Thyroid gland (tissue), 4 donors: ENCODE measurements at regions not wholly inside any gene's neighbourhood (a gene's known extent, or its start where the extent isn't known, plus 50 kb on each side); places are given as distances from the start of the nearest gene placed in this dataset.

ENCODE experiments used
- DNase-seq, 2 donors: peaks; one replicate each; pipeline ENCODE4 v3.0.0-alpha.2; 2019
- H3K27ac ChIP-seq, 3 donors: fragments of 200-600 bp; sonication (generic); 1 replicate in 2 of 3; 2 replicates in 1 of 3; pipeline ENCODE4 v1.5.1; 2016 to 2019; ENCODE audit warnings: mild to moderate bottlenecking in 1 of 3, moderate library complexity in 1 of 3
- H3K27me3 ChIP-seq: fragments of 200-600 bp; sonication (generic); one replicate; pipeline ENCODE4 v1.5.1; 2019
- H3K36me3 ChIP-seq, 2 donors: fragments of 200-600 bp; sonication (generic); one replicate each; pipeline ENCODE4 v1.5.1; 2016 to 2019
- H3K4me1 ChIP-seq, 2 donors: fragments of 200-600 bp; sonication (generic); one replicate each; pipeline ENCODE4 v1.5.1; 2017 to 2019
- H3K4me3 ChIP-seq, 3 donors: fragments of 200-600 bp; sonication (generic); replicated peaks in 1 of 3; 1 replicate in 2 of 3; 2 replicates in 1 of 3; pipeline ENCODE4 v1.5.1; 2016; ENCODE audit warnings: mild to moderate bottlenecking in 1 of 3
- H3K9me3 ChIP-seq: fragments of 200-600 bp; sonication (generic); one replicate; pipeline ENCODE4 v1.5.1; 2017
- CTCF ChIP-seq, 6 experiments: fragments of 200-600 bp in 3 of 6; fragments of 450-650 bp in 3 of 6; sonication (generic) in 3 of 6; IDR thresholded peaks; one replicate each; pipeline ENCODE4 v1.5.1; 2016 to 2019; ENCODE audit warnings: antibody characterized with exemption in 6 of 6, mild to moderate bottlenecking in 2 of 6, inconsistent platforms in 1 of 6, moderate library complexity in 1 of 6
- POLR2A ChIP-seq, 2 donors: fragments of 450-650 bp; IDR thresholded peaks; one replicate each; pipeline ENCODE4 v1.6.1; 2017; ENCODE audit warnings: antibody characterized with exemption in 2 of 2, mild to moderate bottlenecking in 2 of 2, moderate library complexity in 1 of 2
- WGBS, 2 donors: methylation state at CpG; one replicate each; pipeline ENCODE4 v1.1.5; 2017; 5-methylcytosine and 5-hydroxymethylcytosine counted together
- intact Hi-C: fragments of 100-400 bp; cut with DNase I; formaldehyde crosslinking; loops from one replicate; pipeline ENCODE4 v1.15.1; 2023

GRCh38 chr2:149652526-149652925 lies 65.0 kb upstream of the MMADHC start:
- no peaks in the 10 kb centered on the region for H3K27me3 ChIP-seq
- DNase-seq: no peak
- H3K9me3 ChIP-seq: no peaks in the 10 kb centered on the region
- TF ChIP-seq POLR2A (IDR thresholded peaks at IDR 0.05) (no peak), CTCF (IDR thresholded peaks at IDR 0.05) (no peak)
- 67 to 71% methylated on average over 3 of the region's 3 CpGs for WGBS, 2 donors
- intact Hi-C loops: no loop called here
- H3K27ac ChIP-seq: no peak overlapping the region
- H3K36me3 ChIP-seq: no peaks in the 10 kb centered on the region
- H3K4me3 ChIP-seq: no peak overlapping the region
- H3K4me1 ChIP-seq: no peaks in the 10 kb centered on the region

DNA sequence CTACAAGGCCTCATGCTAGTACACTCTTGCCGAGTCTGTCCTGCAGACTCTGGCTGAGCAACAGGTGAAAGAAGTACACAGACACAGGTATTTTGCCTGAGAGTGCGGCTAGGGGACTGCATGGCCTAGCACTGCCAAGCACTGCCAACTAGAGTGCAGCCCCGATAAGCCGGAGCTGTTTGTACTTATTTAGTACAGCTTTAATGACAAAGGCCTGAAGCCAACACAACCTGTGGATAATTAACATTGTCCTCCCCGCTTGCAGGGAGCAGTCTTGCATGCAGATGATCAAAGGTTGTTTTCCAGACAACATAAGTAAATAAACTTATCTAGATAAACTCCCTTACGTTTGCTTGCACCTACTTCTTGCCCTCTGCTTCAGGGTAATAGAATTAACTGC lies 63.7 kb upstream of the MMADHC start:
- Histone ChIP-seq H3K9me3 (no peaks in the 10 kb centered on the region), H3K27me3 (no peaks in the 10 kb centered on the region), H3K4me3 (no peak overlapping the region), H3K4me1 (no peaks in the 10 kb centered on the region), H3K27ac (no peak overlapping the region), H3K36me3 (no peaks in the 10 kb centered on the region)
- WGBS, 2 donors: 90 to 93% methylated on average over 6 of the region's 6 CpGs
- intact Hi-C loops: no loop called here
- DNase-seq: no peak
- TF ChIP-seq CTCF (IDR thresholded peaks at IDR 0.05) (no peak), POLR2A (IDR thresholded peaks at IDR 0.05) (no peak)

- H3K36me3 ChIP-seq: no peaks in the 10 kb centered on the region
- H3K4me3 ChIP-seq: no peak overlapping the region
- no peaks in the 10 kb centered on the region for H3K27me3 ChIP-seq
- H3K27ac ChIP-seq: no peak overlapping the region
- 77 to 100% methylated on average over 1 of the region's 1 CpG for WGBS, 2 donors
- no peaks in the 10 kb centered on the region for H3K4me1 ChIP-seq
- no peaks in the 10 kb centered on the region for H3K9me3 ChIP-seq
- DNase-seq: no peak
- intact Hi-C loops: no loop called here
- TF ChIP-seq POLR2A (IDR thresholded peaks at IDR 0.05) (no peak), CTCF (IDR thresholded peaks at IDR 0.05) (no peak)
Observed at GRCh38 chr2:149650006-149650405, 62.4 kb upstream of the MMADHC start.

DNA sequence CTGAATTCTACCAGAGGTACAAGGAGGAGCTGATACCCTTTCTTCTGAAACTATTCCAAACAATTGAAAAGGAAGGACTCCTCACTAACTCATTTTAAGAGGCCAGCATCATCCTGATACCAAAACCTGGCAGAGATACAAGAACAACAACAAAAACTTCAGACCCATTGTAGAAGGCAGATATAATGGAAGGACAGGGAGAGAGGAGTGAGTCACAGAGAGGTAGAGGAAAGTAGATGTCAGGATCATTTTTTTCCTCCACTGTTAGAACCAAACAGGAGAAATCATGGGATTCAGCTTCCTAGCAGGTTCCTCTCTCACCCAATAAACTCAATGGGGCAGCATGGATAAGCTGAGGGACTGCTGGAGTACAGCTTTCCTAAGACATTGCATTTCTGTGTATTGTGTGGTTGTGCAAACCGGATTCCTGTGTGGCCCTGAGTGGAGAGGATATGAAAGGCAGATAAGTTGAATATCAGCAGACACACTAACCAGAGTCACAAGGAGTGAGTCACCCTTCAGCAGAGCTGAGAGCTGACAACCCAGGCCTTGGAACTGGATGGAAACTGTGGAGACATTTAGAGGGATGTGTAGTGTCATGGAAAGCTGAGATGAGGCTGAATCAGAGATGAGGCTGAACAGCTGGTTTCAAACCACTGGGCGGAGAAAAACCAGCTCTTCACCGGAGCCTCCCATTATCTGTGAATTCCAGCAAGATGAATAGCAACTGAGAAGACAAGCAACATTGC lies 60.9 kb upstream of the MMADHC start:
- H3K27ac ChIP-seq: no peak overlapping the region
- H3K27me3 ChIP-seq: no peaks in the 10 kb centered on the region

More for the DNA sequence above, 60.9 kb upstream of the MMADHC start:
- H3K9me3 ChIP-seq: no peaks in the 10 kb centered on the region
- no peak for DNase-seq
- TF ChIP-seq CTCF (IDR thresholded peaks at IDR 0.05) (no peak), POLR2A (IDR thresholded peaks at IDR 0.05) (no peak)
- intact Hi-C loops: no loop called here
- 74 to 84% methylated on average over 3 of the region's 3 CpGs for WGBS, 2 donors
- H3K4me3 ChIP-seq: no peak overlapping the region
- H3K36me3 ChIP-seq: no peaks in the 10 kb centered on the region
- no peaks in the 10 kb centered on the region for H3K4me1 ChIP-seq
